Subcutaneous abdominal adipose tissue (tissue), 5 donors: ENCODE measurements at regions not wholly inside any gene's neighbourhood (a gene's known extent, or its start where the extent isn't known, plus 50 kb on each side); places are given as distances from the start of the nearest gene placed in this dataset.
A peak's percentile ranks its signal among the peaks of the same experiment; 100 is the strongest.

ENCODE experiments used
- H3K27ac ChIP-seq: one replicate; pipeline ENCODE4 v1.7.0; 2013; ENCODE audit warnings: low read depth, mild to moderate bottlenecking, inconsistent platforms, low read length, moderate library complexity
- H3K27me3 ChIP-seq, 5 donors: one replicate each; pipeline ENCODE4 v1.7.0; 2013; ENCODE audit warnings: low read length in 5 of 5, inconsistent platforms in 1 of 5; ENCODE audit not compliant: control insufficient read depth in 5 of 5, insufficient read depth in 4 of 5
- H3K36me3 ChIP-seq, 5 donors: one replicate each; pipeline ENCODE4 v1.7.0; 2013; ENCODE audit warnings: low read length in 5 of 5; ENCODE audit not compliant: control insufficient read depth in 5 of 5, insufficient read depth in 5 of 5
- H3K4me1 ChIP-seq, 5 donors: one replicate each; pipeline ENCODE4 v1.7.0; 2013; ENCODE audit warnings: low read length in 5 of 5, mild to moderate bottlenecking in 3 of 5, moderate library complexity in 1 of 5; ENCODE audit not compliant: control insufficient read depth in 5 of 5, insufficient read depth in 5 of 5
- H3K4me3 ChIP-seq, 5 donors: one replicate each; pipeline ENCODE4 v1.7.0; 2013; ENCODE audit warnings: low read length in 5 of 5, low read depth in 1 of 5
- H3K9ac ChIP-seq, 5 donors: one replicate each; pipeline ENCODE4 v1.7.0; 2013; ENCODE audit warnings: low read length in 5 of 5, mild to moderate bottlenecking in 4 of 5, moderate library complexity in 3 of 5
- H3K9me3 ChIP-seq, 5 donors: one replicate each; pipeline ENCODE4 v1.7.0; 2013; ENCODE audit warnings: low read length in 5 of 5; ENCODE audit not compliant: control insufficient read depth in 5 of 5
- donor health status: healthy.
- donor health status: healthy.
- donor health status: healthy.
- donor health status: healthy.
- donor health status: healthy.

- Histone ChIP-seq H3K9me3 (no peaks in the 10 kb centered on the region), H3K36me3 (no peaks in the 10 kb centered on the region), H3K27me3 (peaks cover 5 to 17% (median 6%) of the 10 kb centered on the region in 5 donors), H3K4me3 (no peak overlapping the region), H3K27ac (peak overlapping the region; percentile 41), H3K9ac (no peak overlapping the region), H3K4me1 (peaks cover 0 to 68% (median 4%) of the 10 kb centered on the region in 5 donors)
Observed at GRCh38 chr22:19574247-19574646, 50.0 kb upstream of the CLDN5 start.

DNA sequence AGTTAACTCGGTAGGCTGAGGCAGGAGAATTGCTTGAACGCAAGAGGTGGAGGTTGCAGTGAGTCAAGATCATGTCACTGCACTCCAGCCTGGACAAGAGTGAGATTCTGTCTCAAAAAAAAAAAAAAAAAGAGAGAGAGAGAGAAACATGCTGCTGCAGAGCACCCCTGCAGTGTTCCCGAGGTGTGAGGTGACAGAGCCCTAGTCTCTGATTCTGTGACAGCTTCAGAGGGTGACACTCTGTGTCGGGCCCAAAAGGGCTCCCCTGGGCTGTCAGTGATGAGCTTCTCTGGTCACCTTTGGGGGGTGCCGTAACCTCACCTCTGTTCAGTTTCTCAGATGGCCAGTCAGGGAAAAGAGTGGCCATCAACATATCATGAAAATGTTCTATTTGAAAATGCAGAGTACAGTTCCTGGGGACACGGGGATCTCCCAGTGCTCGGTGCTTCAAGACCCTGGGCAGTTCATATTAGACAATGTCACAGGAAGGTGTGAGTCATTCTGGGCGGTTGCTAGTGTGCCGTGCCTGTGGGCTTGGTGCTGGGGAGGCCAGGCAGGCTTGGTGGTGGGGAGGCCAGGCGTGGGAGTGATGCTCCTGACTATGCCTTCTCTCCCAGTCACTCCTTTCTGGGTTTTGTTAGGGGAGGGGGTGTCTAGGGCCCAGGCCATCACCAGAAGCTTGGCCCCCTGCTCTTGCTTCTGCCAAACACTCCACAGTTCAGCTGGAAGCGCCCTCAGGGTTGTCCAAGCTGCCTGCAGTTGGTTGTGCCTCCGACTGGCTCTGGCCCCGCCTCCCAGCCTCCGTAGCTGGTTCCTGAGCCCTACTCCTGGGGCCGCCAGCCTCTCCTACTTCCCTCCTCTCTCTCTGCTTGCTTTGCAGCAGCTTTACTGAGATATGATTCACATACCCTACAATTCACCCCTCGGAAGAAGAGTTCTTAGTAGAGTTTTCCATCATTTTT is 52.5 kb upstream of the CLDN5 start:
- H3K36me3 ChIP-seq, result no peaks in the 10 kb centered on the region
- H3K9ac ChIP-seq, result peak overlapping the region in 2 of 5 donors; percentile 38 to 39
- H3K27me3 ChIP-seq, result peaks cover 5 to 17% (median 6%) of the 10 kb centered on the region in 5 donors
- no peak overlapping the region for H3K4me3 ChIP-seq
- H3K4me1 ChIP-seq, result peaks cover 0 to 55% (median 4%) of the 10 kb centered on the region in 5 donors
- H3K27ac ChIP-seq, result peak overlapping the region; percentile 83
- no peaks in the 10 kb centered on the region for H3K9me3 ChIP-seq

DNA sequence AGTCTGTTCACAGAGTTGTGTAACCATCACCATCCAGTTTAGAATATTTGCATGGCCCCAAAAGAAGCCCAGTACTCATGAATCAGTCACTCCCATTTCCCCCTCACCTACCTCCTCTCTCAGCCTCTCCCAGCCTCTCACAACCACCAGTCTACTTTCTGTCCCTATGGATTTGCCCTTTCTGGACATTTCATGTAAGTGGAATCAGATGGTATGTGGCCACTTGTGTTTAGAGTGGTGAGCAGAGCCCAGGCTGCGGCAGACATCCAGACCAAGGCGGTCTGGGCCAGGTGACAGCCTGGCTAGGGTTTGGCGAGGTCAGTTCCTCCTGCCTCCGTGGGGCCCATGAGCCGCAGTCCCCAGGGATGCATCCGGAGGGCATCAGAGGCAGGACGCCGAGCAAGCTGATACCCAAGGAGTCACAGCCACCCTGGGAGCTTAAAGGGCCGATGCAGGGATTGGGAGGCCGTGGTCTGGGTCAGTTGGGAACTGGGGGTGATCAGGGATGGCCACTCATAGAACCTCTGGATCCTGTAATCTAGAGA is 53.3 kb upstream of the CLDN5 start:
- no peak overlapping the region for H3K4me3 ChIP-seq
- H3K36me3 ChIP-seq, result no peaks in the 10 kb centered on the region
- no peaks in the 10 kb centered on the region for H3K9me3 ChIP-seq
- H3K4me1 ChIP-seq, result peaks cover 0 to 48% (median 0%) of the 10 kb centered on the region in 5 donors
- H3K27me3 ChIP-seq, result peaks cover 5 to 17% (median 6%) of the 10 kb centered on the region in 5 donors
- H3K27ac ChIP-seq, result peak overlapping the region; percentile 83
- peak overlapping the region in 2 of 5 donors; percentile 38 to 39 for H3K9ac ChIP-seq

DNA sequence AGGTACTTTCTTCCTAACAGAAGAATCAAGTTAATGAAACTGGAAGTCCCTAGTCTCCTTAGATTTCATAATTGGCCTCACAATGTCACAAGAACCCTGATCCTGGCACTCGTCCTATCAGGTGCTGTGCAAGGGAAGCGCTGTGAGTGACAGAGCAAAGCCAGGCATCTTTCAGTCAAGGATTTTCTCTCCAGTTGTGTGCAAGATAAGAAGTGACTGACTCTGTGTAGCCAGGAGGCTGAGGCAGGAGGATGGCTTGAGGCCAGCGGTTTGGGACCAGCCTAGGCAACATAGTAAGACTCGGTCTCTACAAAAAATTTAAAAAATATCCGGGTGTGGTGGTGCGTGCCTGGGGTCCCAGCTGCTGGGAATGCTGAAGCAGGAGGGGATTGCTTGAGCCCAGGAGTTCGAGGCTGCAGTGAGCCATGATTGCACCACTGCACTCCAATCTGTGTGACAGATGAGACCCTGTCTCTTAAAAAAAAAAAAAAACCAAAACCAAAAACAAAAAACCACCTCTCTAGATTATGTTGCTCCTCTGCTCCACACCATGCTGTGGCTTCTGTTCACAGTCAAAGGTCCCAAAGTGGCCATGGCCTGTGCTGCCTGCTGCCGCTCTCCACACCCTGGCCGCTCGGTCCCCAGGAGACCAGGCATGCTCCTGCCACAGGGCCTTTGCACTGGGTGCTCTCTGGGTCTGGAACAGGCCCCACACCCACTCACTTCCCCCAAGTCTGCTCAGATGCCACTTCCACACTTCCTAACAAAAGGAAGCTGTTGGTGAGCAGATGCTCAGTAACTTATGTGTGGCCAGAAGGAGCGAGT is 54.2 kb upstream of the CLDN5 start:
- Histone ChIP-seq H3K27me3 (peaks cover 5 to 17% (median 6%) of the 10 kb centered on the region in 5 donors), H3K27ac (peak overlapping the region; percentile 83), H3K36me3 (no peaks in the 10 kb centered on the region), H3K4me1 (peaks cover 0 to 42% (median 0%) of the 10 kb centered on the region in 5 donors), H3K9ac (no peak overlapping the region), H3K4me3 (no peak overlapping the region), H3K9me3 (no peaks in the 10 kb centered on the region)

- H3K9ac ChIP-seq, result peak overlapping the region in 1 of 5 donors; percentile 41
- H3K27ac ChIP-seq, result peak overlapping the region; percentile 83
- no peak overlapping the region for H3K4me3 ChIP-seq
- H3K4me1 ChIP-seq, result peaks cover 0 to 38% (median 0%) of the 10 kb centered on the region in 5 donors
- H3K9me3 ChIP-seq, result no peaks in the 10 kb centered on the region
- no peaks in the 10 kb centered on the region for H3K36me3 ChIP-seq
- H3K27me3 ChIP-seq, result peaks cover 5 to 17% (median 6%) of the 10 kb centered on the region in 5 donors
Observed at GRCh38 chr22:19579115-19579811, 55.1 kb upstream of the CLDN5 start.

DNA sequence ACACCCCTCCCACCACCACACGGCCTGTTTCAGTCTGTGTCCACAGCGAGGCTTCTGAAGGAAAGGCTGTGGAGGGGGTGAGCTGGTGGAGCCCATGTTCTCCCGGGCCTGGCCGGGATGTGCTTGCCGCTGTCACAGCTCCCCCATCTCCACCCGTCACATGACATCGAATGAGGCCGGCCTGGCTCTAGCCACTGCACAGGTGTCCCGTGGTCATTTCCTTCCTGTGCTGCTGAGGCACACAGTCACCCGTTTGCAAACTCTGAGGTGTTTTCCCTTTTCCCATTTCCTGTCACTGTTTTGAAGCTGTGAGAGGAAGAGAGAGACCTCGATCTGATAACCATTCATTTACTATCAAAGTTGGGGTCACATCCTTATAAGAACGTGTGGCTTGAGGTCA is 55.7 kb upstream of the CLDN5 start:
- H3K27me3 ChIP-seq, result peaks cover 5 to 17% (median 6%) of the 10 kb centered on the region in 5 donors
- H3K9me3 ChIP-seq, result no peaks in the 10 kb centered on the region
- peak overlapping the region; percentile 83 for H3K27ac ChIP-seq

DNA sequence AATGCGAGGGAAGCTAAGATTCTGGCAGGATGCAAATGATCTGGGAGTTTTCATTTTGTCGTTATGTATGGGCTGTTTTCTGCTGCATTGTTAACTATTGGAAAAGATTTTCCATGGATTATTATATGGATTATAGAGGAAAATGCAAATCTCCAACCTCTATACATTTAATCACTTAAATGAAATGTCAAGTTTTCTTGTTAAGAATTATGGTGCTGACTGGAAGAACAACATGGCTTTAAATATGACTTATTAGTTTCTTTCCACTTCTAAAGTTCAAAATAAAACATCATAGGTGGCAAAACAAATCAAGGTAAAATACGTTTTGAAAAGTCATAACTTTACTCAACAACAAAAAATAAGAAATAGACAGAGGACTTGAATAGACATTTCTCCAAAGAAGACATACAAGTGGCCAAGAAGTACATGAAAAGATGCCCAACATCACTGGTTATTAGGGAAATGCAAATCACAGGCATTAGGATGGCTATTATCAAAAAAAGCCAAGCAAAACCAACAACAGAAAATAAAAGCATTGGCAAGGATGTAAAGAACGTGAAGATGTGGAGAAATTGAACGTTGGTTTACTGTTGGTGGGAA is 56.2 kb upstream of the CLDN5 start:
- no peaks in the 10 kb centered on the region for H3K9me3 ChIP-seq
- H3K27me3 ChIP-seq, result peaks cover 5 to 17% (median 6%) of the 10 kb centered on the region in 5 donors
- no peak overlapping the region for H3K9ac ChIP-seq
- peak overlapping the region; percentile 83 for H3K27ac ChIP-seq
- H3K36me3 ChIP-seq, result no peaks in the 10 kb centered on the region
- no peak overlapping the region for H3K4me3 ChIP-seq
- H3K4me1 ChIP-seq, result peaks cover 0 to 38% (median 0%) of the 10 kb centered on the region in 5 donors

More for the DNA sequence above, 55.7 kb upstream of the CLDN5 start:
- Histone ChIP-seq H3K36me3 (no peaks in the 10 kb centered on the region), H3K9ac (no peak overlapping the region), H3K4me3 (no peak overlapping the region), H3K4me1 (peaks cover 0 to 38% (median 0%) of the 10 kb centered on the region in 5 donors)

DNA sequence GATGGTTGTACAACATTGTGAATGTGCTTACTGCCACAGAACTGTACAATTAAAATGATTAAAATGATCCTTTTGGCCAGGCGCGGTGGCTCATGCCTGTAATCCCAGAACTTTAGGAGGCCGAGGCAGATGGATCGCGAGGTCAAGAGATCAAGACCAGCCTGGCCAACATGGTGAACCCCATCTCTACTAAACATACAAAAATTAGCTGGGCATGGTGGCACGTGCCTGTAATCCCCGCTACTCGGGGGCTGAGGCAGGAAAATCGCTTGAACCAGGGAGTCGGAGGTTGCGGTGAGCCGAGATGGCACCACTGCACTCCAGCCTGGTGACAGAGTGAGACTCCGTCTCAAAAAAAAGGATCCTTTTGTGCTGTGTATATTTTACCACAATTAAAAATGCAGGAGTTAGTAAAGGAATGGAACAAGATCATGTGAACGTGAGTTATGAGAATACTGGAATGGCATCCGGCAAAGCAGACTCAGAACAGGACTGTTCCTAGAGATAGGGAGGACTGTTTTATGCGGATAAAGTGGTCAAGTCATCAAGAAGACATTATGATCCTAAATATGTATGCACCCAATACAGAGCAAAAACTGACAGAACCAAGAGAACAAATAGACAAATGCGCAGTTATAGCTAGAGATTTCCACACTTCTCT is 58.0 kb upstream of the CLDN5 start:
- Histone ChIP-seq H3K27me3 (peaks cover 5 to 15% (median 6%) of the 10 kb centered on the region in 5 donors), H3K27ac (no peak overlapping the region), H3K4me3 (no peak overlapping the region), H3K9ac (no peak overlapping the region), H3K36me3 (no peaks in the 10 kb centered on the region), H3K9me3 (no peaks in the 10 kb centered on the region), H3K4me1 (peaks cover 0 to 25% (median 0%) of the 10 kb centered on the region in 5 donors)
